Endothelial cell of umbilical vein (primary cell): ENCODE measurements at regions not wholly inside any gene's neighbourhood (a gene's known extent, or its start where the extent isn't known, plus 50 kb on each side); places are given as distances from the start of the nearest gene placed in this dataset.

Experiments
- BruUV-seq: library from RNA; stranded (reverse); fragments of 400-500 nt; replicated peaks from 2 replicates; lab custom pipeline; 2021; lab: Mats Ljungman, UMichigan
- CTCF ChIA-PET: fragments of 300-600, 350-600 bp; sonication (Branson Sonifier 250); formaldehyde crosslinking; loops from one replicate; lab custom pipeline; 2021; ENCODE audit warnings: antibody characterized with exemption, inconsistent platforms; lab: Charles Lee
- POLR2A ChIA-PET: fragments of 300-600, 350-600 bp; sonication (Branson Sonifier 250); formaldehyde crosslinking; loops from one replicate; lab custom pipeline; 2021; ENCODE audit warnings: antibody characterized with exemption, inconsistent platforms; lab: Charles Lee
- DNase-seq: peaks from one replicate; pipeline ENCODE4 v3.0.0-alpha.2; 2011; ENCODE audit warnings: low read depth, low spot score
- FAIRE-seq: peaks from 2 replicates; lab custom pipeline; 2011; peaks lifted over from hg19 to GRCh38; lab: Jason Lieb, UNC
- H2AFZ ChIP-seq: 2 replicates; pipeline ENCODE4 v1.6.0; 2012; ENCODE audit warnings: low read depth, low read length, control low read depth, inconsistent platforms
- H3K27ac ChIP-seq: 2 replicates; pipeline ENCODE4 v1.5.1; 2011; ENCODE audit warnings: low read depth, mild to moderate bottlenecking, control low read depth, low read length, moderate library complexity; ENCODE audit not compliant: insufficient read depth
- H3K27me3 ChIP-seq, 2 experiments: 2 replicates each; pipeline versions ENCODE4 v1.6.0 to v1.6.1; 2011; ENCODE audit warnings: low read length in 2 of 2, mixed read lengths in 1 of 2; ENCODE audit not compliant: control insufficient read depth in 2 of 2, insufficient read depth in 2 of 2
- H3K36me3 ChIP-seq, 2 experiments: 2 replicates in 1 of 2; 3 replicates in 1 of 2; pipeline ENCODE4 v1.5.1; 2011; ENCODE audit warnings: low read length in 2 of 2, mild to moderate bottlenecking in 1 of 2, moderate library complexity in 1 of 2; ENCODE audit not compliant: control insufficient read depth in 2 of 2, insufficient read depth in 2 of 2; ENCODE audit errors: extremely low read depth in 1 of 2
- H3K4me1 ChIP-seq: 3 replicates; pipeline ENCODE4 v1.5.1; 2011; ENCODE audit warnings: mild to moderate bottlenecking, low read length; ENCODE audit not compliant: control insufficient read depth, insufficient read depth; ENCODE audit errors: extremely low read depth
- H3K4me2 ChIP-seq: 2 replicates; pipeline ENCODE4 v1.6.1; 2011; ENCODE audit warnings: low read length, control low read depth, mixed read lengths; ENCODE audit not compliant: insufficient read depth
- H3K4me3 ChIP-seq, 3 experiments: fragments of 200-600 bp in 1 of 3; sonication (generic), shearing (Covaris generic) in 1 of 3; replicated peaks in 1 of 3; 2 replicates each; pipeline ENCODE4 v1.5.1; 2011 to 2016; ENCODE audit warnings: control low read depth in 3 of 3, low read length in 3 of 3, mild to moderate bottlenecking in 2 of 3, inconsistent platforms in 1 of 3, low read depth in 1 of 3, moderate library complexity in 1 of 3; ENCODE audit not compliant: insufficient read depth in 1 of 3
- H3K79me2 ChIP-seq: 2 replicates; pipeline ENCODE4 v1.6.0; 2012; ENCODE audit warnings: low read length, inconsistent platforms; ENCODE audit not compliant: control insufficient read depth, insufficient read depth
- H3K9ac ChIP-seq: replicated peaks from 2 replicates; pipeline ENCODE3; 2011; ENCODE audit warnings: low read length, control low read depth; ENCODE audit not compliant: insufficient read depth; ENCODE audit errors: extremely low read depth
- H3K9me1 ChIP-seq: replicated peaks from 3 replicates; pipeline ENCODE4 v1.6.0; 2011; ENCODE audit warnings: mild to moderate bottlenecking, low read length; ENCODE audit not compliant: control insufficient read depth, insufficient read depth; ENCODE audit errors: extremely low read depth
- H3K9me3 ChIP-seq: replicated peaks from 2 replicates; pipeline ENCODE4 v1.5.1; 2012; ENCODE audit warnings: low read length, inconsistent platforms; ENCODE audit not compliant: control insufficient read depth, insufficient read depth
- H4K20me1 ChIP-seq: replicated peaks from 2 replicates; pipeline ENCODE3; 2011; ENCODE audit warnings: mild to moderate bottlenecking, low read length; ENCODE audit not compliant: control insufficient read depth, insufficient read depth; ENCODE audit errors: extremely low read depth
- EZH2 ChIP-seq: IDR thresholded peaks from 2 replicates; pipeline ENCODE4 v1.6.1; 2012; ENCODE audit warnings: borderline replicate concordance, low read depth, mild to moderate bottlenecking, moderate library complexity, low read length, inconsistent platforms; ENCODE audit not compliant: severe bottlenecking
- FOS ChIP-seq: IDR thresholded peaks from 2 replicates; pipeline ENCODE4 v1.6.1; 2011; ENCODE audit warnings: mild to moderate bottlenecking, low read length, moderate library complexity, borderline replicate concordance; ENCODE audit not compliant: insufficient read depth
- GATA2 ChIP-seq: IDR thresholded peaks from 2 replicates; pipeline ENCODE4 v1.7.0; 2011; ENCODE audit warnings: low read depth, mild to moderate bottlenecking, moderate library complexity, mixed read lengths, low read length; ENCODE audit not compliant: insufficient read length, insufficient read depth
- JUN ChIP-seq: IDR thresholded peaks from 2 replicates; pipeline ENCODE4 v1.6.1; 2011; ENCODE audit warnings: borderline replicate concordance, low read depth; ENCODE audit not compliant: insufficient read length, insufficient read depth
- MYC ChIP-seq: IDR thresholded peaks from one replicate; pipeline ENCODE4 v1.6.1; 2011; ENCODE audit warnings: mild to moderate bottlenecking, low read depth, low read length
- POLR2A ChIP-seq: IDR thresholded peaks from 2 replicates; pipeline ENCODE4 v1.6.1; 2012; ENCODE audit warnings: low read depth, mild to moderate bottlenecking, control low read depth, low read length
- POLR2AphosphoS5 ChIP-seq: IDR thresholded peaks from 2 replicates; pipeline ENCODE4 v1.6.1; 2012; ENCODE audit warnings: low read depth, mild to moderate bottlenecking, control low read depth, low read length, moderate library complexity; ENCODE audit not compliant: insufficient read depth
- dilution Hi-C: fragments of 300-500 bp; cut with MboI; formaldehyde crosslinking; loops from one replicate; pipeline ENCODE4 v1.15.0; 2019; ENCODE audit warnings: low sequenced_read_pairs; ENCODE audit not compliant: extremely low pct_ligation_motif_present
- intact Hi-C: fragments of 100-400 bp; cut with micrococcal nuclease; formaldehyde crosslinking; loops from one replicate; pipeline ENCODE4 v1.10.0; 2022
- TF ChIP-seq, protein P1 (sequence below): IDR thresholded peaks from 2 replicates; pipeline ENCODE4 v1.6.1; 2011; ENCODE audit not compliant: insufficient read depth, insufficient read length
- TF ChIP-seq, protein P2 (sequence below), 2 donors: IDR thresholded peaks; 1 replicate in 1 of 2; 2 replicates in 1 of 2; pipeline ENCODE4 v1.5.1; 2011; ENCODE audit warnings: low read length in 2 of 2, mild to moderate bottlenecking in 2 of 2, moderate library complexity in 2 of 2, control low read depth in 1 of 2, inconsistent platforms in 1 of 2, low read depth in 1 of 2; ENCODE audit not compliant: insufficient read depth in 1 of 2; ENCODE audit errors: extremely low read depth in 1 of 2

DNA sequence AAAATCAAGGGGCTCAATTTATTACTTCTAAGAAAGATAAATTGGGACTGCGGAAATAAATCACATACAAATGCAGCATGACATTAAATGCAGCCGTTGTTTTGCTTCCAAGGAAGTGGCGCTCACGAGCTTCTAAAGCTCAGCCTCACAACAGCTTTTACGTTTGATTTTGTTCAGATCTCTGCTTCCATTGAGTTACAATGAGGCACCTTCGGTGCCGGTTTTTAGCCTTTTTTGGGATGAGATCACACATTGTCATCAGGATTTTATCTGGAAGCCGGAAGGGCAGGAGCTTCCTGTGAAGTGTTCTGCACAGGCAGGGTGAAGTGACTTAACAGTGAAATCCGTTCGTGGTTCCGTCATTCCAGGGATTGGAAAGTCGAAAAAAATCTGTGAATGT lies 209.8 kb downstream of the DCDC2C start:
- H3K27me3 ChIP-seq, result no peaks in the 10 kb centered on the region
- BruUV-seq, result no TSS peak
- TF ChIP-seq, protein P1, sequence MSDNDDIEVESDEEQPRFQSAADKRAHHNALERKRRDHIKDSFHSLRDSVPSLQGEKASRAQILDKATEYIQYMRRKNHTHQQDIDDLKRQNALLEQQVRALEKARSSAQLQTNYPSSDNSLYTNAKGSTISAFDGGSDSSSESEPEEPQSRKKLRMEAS, result no peak
- TF ChIP-seq POLR2A (no peak), JUN (no peak), EZH2 (no peak), GATA2 (peak; percentile 67), MYC (no peak), POLR2AphosphoS5 (no peak), FOS (peak; percentile 32)
- TF ChIP-seq, protein P2, sequence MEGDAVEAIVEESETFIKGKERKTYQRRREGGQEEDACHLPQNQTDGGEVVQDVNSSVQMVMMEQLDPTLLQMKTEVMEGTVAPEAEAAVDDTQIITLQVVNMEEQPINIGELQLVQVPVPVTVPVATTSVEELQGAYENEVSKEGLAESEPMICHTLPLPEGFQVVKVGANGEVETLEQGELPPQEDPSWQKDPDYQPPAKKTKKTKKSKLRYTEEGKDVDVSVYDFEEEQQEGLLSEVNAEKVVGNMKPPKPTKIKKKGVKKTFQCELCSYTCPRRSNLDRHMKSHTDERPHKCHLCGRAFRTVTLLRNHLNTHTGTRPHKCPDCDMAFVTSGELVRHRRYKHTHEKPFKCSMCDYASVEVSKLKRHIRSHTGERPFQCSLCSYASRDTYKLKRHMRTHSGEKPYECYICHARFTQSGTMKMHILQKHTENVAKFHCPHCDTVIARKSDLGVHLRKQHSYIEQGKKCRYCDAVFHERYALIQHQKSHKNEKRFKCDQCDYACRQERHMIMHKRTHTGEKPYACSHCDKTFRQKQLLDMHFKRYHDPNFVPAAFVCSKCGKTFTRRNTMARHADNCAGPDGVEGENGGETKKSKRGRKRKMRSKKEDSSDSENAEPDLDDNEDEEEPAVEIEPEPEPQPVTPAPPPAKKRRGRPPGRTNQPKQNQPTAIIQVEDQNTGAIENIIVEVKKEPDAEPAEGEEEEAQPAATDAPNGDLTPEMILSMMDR (IDR thresholded peaks at IDR 0.05; ENCODE audit: extremely low read depth in 1 of 2, insufficient read depth in 1 of 2, low read depth in 1 of 2, low read length in 2 of 2), result no peak
- DNase-seq (peak; percentile 36), FAIRE-seq (peak; percentile 47)
- intact Hi-C loops, result no loop called here
- POLR2A ChIA-PET, result no interaction called here
- CTCF ChIA-PET, result no interaction called here
- H3K4me3 ChIP-seq, result peak overlapping the region in 2 of 3 experiments; percentile 8 to 63
- H3K9me1 ChIP-seq, result no peaks in the 10 kb centered on the region
- peak overlapping the region; percentile 64 for H2AFZ ChIP-seq
- dilution Hi-C loops, result no loop called here
- peak overlapping the region; percentile 90 for H3K4me2 ChIP-seq
- H3K4me1 ChIP-seq, result peaks cover 18% of the 10 kb centered on the region
- H3K79me2 ChIP-seq, result no peaks in the 10 kb centered on the region
- no peak overlapping the region for H3K27ac ChIP-seq
- H3K36me3 ChIP-seq, result no peaks in the 10 kb centered on the region
- no peaks in the 10 kb centered on the region for H3K9me3 ChIP-seq
- H4K20me1 ChIP-seq, result no peaks in the 10 kb centered on the region
- peak overlapping the region; percentile 55 for H3K9ac ChIP-seq
